Stimulated activated naive CD8-positive, alpha-beta T cell treated with anti-CD3 and anti-CD28 coated beads, Interleukin-15, amount 100 ng/mL, for 72 hours (primary cell): ENCODE measurements at regions not wholly inside any gene's neighbourhood (a gene's known extent, or its start where the extent isn't known, plus 50 kb on each side); places are given as distances from the start of the nearest gene placed in this dataset.
"Not testable (repeated sequence)": the region's sequence is repeated elsewhere in the genome, so short reads cannot be mapped to it uniquely, and the experiment has no call there.

Experiments
- ATAC-seq: fragments of 150-1000 bp; cut with Tn5 transposase; 2 replicates; pipeline ENCODE4 v1.10.0; 2021; ENCODE audit warnings: mild to moderate bottlenecking, moderate library complexity
- DNase-seq, 2 donors: peaks; one replicate each; pipeline ENCODE4 v3.0.0; 2021 to 2022
- H3K27ac Mint-ChIP-seq, 2 donors: one replicate each; pipeline ENCODE4 v1.8.0; 2022; ENCODE audit warnings: mild to moderate bottlenecking in 2 of 2, mixed read lengths in 2 of 2, moderate library complexity in 2 of 2
- H3K27me3 Mint-ChIP-seq: one replicate; pipeline ENCODE4 v1.8.0; 2022; ENCODE audit warnings: mixed read lengths
- H3K4me1 Mint-ChIP-seq: one replicate; pipeline ENCODE4 v1.8.0; 2022; ENCODE audit warnings: mild to moderate bottlenecking, mixed read lengths
- H3K4me3 Mint-ChIP-seq, 2 donors: one replicate each; pipeline ENCODE4 v1.8.0; 2022; ENCODE audit warnings: mild to moderate bottlenecking in 2 of 2, mixed read lengths in 2 of 2, moderate library complexity in 1 of 2
- H3K9me3 Mint-ChIP-seq, 2 donors: one replicate each; pipeline ENCODE4 v1.8.0; 2022; ENCODE audit warnings: mixed read lengths in 2 of 2

DNA sequence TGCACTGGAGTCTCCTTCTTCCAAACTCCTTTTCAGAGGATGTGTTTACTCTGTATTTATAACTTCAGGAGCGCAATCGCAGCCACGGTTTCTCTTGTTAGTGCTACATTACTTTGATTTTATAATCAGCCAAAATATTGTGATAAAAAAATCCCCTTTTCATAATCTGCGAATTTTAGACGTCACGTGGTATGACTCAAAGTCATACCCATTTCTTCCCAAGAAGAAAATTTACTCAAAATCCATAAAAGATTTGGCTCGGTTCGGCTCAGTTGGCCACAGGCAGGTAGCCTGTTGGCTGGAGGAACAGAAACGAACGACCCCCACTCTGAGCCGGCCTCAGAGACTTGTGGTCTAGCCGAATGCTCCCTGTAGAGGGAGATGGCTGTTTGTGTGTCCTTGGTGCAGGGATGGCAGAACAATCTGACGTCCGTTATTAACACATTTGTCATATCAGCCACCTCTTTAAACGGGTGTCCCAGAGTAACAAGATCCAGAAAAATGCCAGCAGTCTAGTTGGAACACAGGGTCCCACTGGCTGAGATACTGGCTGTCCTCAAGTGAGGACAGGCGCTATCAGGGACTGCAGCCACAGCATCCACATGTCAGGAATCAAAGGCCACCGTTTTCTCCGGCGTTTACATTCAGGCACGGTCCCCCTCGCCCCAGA is 247.6 kb downstream of the DLL1 start:
- ATAC-seq (no peak), DNase-seq (no peak)
- Mint-ChIP-seq H3K27me3 (peaks cover 13% of the 10 kb centered on the region), H3K9me3 (no peaks in the 10 kb centered on the region), H3K4me3 (no peak overlapping the region), H3K27ac (no peak overlapping the region), H3K4me1 (no peaks in the 10 kb centered on the region)

DNA sequence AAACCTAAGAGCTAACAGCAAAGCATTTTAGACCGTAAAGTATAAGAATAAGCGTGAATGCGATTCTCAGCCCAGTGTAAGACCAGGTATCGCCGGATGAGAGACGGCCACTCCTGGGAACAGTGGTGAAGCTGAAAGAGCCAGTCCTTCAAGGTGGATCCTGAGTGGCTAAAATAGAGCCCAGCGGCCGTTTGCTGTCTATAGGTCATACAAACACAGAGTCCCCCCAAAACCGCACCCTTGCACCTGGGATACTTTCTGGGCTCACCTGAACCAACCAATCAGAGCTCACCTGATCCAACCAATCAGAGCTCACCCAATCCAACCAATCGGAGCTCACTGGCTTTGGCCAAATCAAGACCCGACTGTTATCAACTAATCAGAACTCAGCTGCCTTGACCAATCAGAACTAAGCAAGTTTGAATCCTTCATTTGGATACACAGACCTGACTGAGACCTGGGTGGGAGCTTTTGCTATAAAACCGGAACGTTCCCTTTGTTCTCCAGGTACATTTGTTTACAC is 248.2 kb downstream of the DLL1 start:
- Mint-ChIP-seq H3K9me3 (no peaks in the 10 kb centered on the region), H3K27ac (no peak overlapping the region), H3K4me1 (no peaks in the 10 kb centered on the region), H3K27me3 (peaks cover 13% of the 10 kb centered on the region), H3K4me3 (no peak overlapping the region)
- DNase-seq (no peak), ATAC-seq (no peak)

DNA sequence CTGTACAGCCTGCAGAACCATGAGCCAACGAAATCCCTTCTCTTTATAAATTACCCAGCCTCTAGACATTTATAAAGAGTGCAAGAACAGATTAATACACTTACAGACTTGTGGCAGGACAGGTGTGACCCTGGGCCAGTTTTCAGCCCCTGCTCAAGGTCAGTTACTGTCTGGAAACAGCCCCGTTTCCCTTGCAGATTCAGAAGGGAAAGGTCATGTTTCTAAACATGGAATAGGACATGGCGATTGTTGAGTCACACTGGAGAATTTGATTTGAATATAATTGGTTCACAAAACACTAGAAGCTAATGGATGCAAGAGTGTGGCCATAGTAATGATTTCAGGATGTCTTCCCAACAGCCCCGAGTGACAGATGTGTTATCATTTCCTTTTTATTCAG is 248.8 kb downstream of the DLL1 start:
- peaks cover 13% of the 10 kb centered on the region for H3K27me3 Mint-ChIP-seq
- H3K27ac Mint-ChIP-seq, result peak overlapping the region in 1 of 2 donors; percentile 76
- no peaks in the 10 kb centered on the region for H3K4me1 Mint-ChIP-seq
- no peaks in the 10 kb centered on the region for H3K9me3 Mint-ChIP-seq
- DNase-seq, result no peak
- no peak for ATAC-seq
- no peak overlapping the region for H3K4me3 Mint-ChIP-seq

DNA sequence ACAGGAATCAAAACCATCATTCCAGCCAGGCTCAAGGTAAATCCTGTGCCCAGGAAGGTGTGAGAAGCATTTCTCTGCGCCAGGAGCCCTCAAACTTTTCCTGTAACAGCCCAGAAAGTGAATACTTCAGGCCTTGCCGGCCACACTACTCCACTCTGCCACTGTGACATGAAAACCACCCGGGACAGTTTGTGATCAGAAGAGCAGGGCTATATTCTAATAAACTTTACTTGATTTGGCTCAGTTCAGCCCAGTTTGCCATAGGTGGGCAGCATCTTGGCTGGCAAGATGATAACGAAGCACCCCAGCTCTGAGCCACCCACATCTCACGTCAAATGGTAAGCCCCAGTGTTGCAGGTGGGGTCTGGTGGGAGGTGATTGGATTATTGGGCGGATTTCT is 249.4 kb downstream of the DLL1 start:
- Mint-ChIP-seq H3K9me3 (peaks cover 3 to 5% of the 10 kb centered on the region in 2 donors), H3K27ac (no peak overlapping the region), H3K4me3 (no peak overlapping the region), H3K27me3 (peaks cover 13% of the 10 kb centered on the region), H3K4me1 (no peaks in the 10 kb centered on the region)
- ATAC-seq (no peak), DNase-seq (no peak)

DNA sequence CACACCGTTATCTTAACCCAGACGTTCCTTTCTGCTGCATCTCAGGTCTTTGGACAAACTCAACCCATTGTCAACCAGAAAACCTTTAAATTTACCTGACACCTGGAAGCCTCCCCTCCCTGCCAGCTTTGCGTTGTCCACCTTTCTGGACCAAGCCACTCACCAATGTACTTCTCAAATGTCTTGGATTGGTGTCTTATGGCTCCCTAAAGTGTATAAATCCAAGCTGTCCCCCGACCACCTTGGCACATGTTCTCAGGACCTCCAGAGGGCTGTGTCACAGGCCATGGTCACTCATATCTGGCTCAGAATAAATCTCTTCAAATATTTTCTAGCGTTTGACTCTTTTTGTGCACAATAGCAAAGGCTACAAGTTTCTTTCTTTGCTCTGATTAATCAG is 250.0 kb downstream of the DLL1 start:
- no peak for ATAC-seq
- H3K9me3 Mint-ChIP-seq, result peaks cover 6 to 9% of the 10 kb centered on the region in 2 donors
- H3K4me3 Mint-ChIP-seq, result no peak overlapping the region
- peaks cover 13% of the 10 kb centered on the region for H3K27me3 Mint-ChIP-seq
- H3K4me1 Mint-ChIP-seq, result no peaks in the 10 kb centered on the region
- no peak overlapping the region for H3K27ac Mint-ChIP-seq
- no peak for DNase-seq

DNA sequence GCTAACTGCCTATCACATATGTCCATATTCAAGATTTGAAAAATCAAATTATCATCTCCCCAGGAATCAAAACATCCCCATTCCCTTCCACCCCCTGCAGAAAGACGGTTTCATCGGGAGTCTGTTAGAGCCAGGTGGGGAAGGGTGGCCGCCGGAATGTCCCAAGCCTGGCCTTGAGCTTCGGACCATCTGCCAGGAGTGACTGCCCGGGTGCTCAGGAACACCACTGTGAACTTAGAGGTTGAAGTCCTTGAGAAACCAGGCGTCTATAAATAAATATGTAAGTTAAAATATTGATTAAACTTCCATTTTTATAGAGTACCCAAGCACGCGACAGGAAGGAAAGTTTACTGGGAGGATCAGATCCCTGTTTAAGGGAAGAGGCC is 250.8 kb downstream of the DLL1 start:
- H3K27ac Mint-ChIP-seq, result no peak overlapping the region
- no peak overlapping the region for H3K4me3 Mint-ChIP-seq
- H3K27me3 Mint-ChIP-seq, result peaks cover 13% of the 10 kb centered on the region
- DNase-seq (no peak), ATAC-seq (no peak)
- H3K9me3 Mint-ChIP-seq, result peaks cover 6 to 9% of the 10 kb centered on the region in 2 donors
- H3K4me1 Mint-ChIP-seq, result no peaks in the 10 kb centered on the region

DNA sequence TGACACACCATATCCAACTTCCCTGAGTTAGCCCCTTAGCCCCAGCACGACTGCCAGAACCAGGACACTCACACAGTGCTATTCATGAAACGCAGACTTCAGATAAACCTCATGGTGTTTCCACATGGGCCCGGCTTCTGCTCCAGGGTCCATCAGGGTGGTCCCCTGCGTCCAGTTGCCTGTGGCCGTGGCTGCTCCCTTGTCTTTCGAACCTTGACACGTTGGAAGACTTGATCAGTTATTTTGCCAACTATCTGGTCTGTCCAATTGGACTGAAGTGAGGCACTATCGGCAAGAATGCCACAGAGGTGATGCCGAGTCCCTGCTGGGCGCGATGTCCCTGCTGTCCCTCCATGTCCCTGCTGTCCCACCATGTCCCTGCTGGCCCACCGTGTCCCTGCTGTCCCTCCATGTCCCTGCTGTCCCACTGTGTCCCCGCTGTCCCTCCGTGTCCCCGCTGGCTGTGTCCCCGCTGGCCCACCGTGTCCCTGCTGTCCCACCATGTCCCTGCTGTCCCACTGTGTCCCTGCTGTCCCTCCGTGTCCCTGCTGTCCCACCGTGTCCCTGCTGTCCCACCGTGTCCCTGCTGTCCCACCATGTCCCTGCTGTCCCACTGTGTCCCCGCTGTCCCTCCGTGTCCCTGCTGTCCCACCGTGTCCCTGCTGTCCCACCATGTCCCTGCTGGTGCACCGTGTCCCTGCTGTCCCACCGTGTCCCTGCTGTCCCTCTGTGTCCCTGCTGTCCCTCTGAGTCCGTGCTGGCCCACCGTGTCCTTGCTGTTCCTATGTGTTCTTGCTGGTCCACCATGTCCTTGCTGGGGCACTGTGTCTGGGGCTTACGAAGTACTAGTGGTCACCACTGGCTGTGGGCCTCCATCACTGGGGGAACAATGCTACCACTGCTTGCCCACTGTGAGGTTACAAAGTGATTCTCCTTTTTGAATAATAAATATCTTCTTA is 251.4 kb downstream of the DLL1 start:
- H3K27me3 Mint-ChIP-seq, result peaks cover 13% of the 10 kb centered on the region
- no peak for ATAC-seq
- peaks cover 6 to 9% of the 10 kb centered on the region in 2 donors for H3K9me3 Mint-ChIP-seq
- no peaks in the 10 kb centered on the region for H3K4me1 Mint-ChIP-seq
- H3K27ac Mint-ChIP-seq, result no peak overlapping the region
- no peak for DNase-seq
- H3K4me3 Mint-ChIP-seq, result no peak overlapping the region

DNA sequence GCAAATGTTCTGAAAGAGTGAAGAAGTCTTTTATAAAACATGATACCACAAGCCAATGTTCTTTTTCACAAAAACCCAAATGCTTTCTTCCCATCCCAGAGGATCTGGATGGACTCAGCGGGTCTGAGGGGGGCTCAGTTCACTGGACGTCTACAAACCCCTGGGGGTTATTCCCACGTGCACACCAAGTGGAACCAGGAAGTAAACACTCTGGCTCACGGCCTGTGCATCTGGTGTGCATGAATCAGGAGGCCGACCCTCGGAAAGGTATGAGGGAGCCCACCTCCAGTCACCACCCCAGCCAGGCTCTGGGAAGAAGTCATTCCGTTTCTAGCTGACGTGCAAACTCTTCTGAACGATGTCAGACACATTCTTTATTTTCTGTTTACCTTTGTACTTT is 252.2 kb downstream of the DLL1 start:
- Mint-ChIP-seq H3K27ac (no peak overlapping the region), H3K27me3 (peaks cover 13% of the 10 kb centered on the region), H3K4me3 (no peak overlapping the region), H3K9me3 (peaks cover 6 to 15% of the 10 kb centered on the region in 2 donors), H3K4me1 (no peaks in the 10 kb centered on the region)
- no peak for DNase-seq
- no peak for ATAC-seq

DNA sequence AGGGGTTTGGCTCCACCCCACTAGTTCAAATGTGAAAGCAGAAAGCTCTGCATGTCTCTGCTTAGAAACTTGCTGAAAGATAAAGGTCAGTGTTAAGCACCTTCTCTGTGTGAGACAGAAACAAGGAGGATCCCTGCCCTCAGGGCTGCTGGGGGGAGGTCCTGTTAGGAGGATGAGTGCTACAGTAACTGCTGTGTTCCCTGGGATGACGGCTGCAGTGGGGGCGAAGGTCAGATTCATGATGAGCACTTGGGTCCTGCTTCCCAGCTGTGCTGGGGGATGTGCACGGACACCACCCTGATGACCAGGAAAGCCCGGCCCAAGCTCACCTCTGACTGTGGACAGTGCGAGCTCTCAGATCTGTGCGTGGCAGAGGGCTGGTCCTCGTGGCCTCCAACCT is 252.6 kb downstream of the DLL1 start:
- no peak for ATAC-seq
- no peak overlapping the region for H3K4me3 Mint-ChIP-seq
- no peaks in the 10 kb centered on the region for H3K4me1 Mint-ChIP-seq
- peaks cover 6 to 20% of the 10 kb centered on the region in 2 donors for H3K9me3 Mint-ChIP-seq
- no peak for DNase-seq
- H3K27me3 Mint-ChIP-seq, result peaks cover 13% of the 10 kb centered on the region
- peak overlapping the region in 1 of 2 donors; percentile 51 for H3K27ac Mint-ChIP-seq

DNA sequence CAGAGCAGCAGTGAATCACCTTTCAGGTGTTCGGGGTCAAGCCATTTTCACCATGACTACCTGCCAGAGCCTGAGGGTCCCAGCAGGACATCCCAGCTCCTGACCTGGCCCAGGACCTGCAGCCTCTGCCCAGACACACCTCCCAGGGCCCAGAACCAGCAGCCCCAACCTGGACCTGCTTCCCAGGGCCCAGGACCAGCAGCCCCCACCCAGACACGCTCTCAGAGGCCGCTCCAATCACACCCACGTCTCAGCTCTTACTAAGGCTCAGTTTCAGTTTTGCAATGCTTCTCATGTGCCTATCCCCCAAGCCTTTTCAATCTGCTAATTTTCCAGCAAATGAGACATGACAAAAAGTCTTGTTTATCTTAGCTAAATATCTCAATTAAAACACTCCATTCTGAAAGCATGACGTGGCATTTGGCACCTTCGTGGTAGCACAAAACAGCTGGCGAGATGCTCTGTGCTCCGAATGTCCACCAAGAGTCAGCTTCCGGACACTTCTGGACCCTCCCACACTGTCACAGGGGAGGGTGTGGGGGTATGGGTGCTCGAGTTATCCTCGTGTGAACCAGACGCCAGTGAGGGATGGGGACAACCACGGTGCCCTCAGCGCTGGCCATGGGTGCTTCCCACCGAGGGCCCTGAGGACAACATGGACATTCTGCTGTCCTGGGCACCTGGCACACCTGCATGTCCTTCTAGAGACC is 253.2 kb downstream of the DLL1 start:
- no peaks in the 10 kb centered on the region for H3K4me1 Mint-ChIP-seq
- ATAC-seq (no peak), DNase-seq (no peak)
- no peak overlapping the region for H3K27ac Mint-ChIP-seq
- H3K27me3 Mint-ChIP-seq, result peaks cover 13% of the 10 kb centered on the region
- no peak overlapping the region for H3K4me3 Mint-ChIP-seq
- peaks cover 6 to 25% of the 10 kb centered on the region in 2 donors for H3K9me3 Mint-ChIP-seq

DNA sequence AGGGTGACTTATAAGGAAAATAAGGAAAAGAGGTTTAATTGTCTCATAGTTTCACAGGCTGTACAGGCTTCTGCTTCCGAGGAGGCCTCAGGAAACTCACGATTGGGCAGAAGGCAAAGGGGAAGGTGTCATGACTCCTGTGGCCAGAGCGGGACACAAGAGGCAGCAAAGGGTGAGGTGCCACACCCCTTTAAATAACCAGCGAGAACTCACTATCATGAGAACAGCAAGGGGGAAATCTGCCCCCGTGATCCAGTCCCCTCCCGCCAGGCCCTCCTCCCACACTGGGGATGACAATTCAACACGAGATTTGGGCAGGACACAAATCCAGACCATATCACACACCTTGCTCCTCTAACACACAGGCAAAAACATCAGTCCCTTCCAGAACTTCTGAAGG is 254.0 kb downstream of the DLL1 start:
- Mint-ChIP-seq H3K9me3 (peaks cover 6 to 26% of the 10 kb centered on the region in 2 donors), H3K4me3 (no peak overlapping the region), H3K27me3 (peaks cover 10% of the 10 kb centered on the region), H3K27ac (no peak overlapping the region), H3K4me1 (no peaks in the 10 kb centered on the region)
- DNase-seq (no peak), ATAC-seq (no peak)

DNA sequence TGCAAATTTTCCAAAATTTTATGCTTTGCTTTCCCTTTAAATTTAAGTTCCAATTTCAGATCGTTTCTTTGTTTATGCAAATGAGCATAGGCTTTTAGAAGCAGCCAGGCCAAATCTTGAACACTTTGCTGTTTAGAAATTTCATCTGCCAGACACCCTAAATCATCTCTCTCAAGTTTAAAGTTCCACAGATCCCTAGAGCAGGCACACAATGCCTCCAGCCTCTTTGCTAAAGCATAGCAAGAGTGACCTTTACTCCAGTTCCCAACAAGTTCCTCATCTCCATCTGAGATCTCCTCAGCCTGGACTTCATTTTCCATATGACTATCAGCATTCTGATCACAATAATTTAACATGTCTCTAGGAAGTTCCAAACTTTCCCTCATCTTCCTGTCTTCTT is 254.5 kb downstream of the DLL1 start:
- H3K9me3 Mint-ChIP-seq, result peaks cover 6 to 26% of the 10 kb centered on the region in 2 donors
- not testable (repeated sequence) for H3K27ac Mint-ChIP-seq, H3K4me3 Mint-ChIP-seq, H3K27me3 Mint-ChIP-seq, H3K4me1 Mint-ChIP-seq, DNase-seq, ATAC-seq

DNA sequence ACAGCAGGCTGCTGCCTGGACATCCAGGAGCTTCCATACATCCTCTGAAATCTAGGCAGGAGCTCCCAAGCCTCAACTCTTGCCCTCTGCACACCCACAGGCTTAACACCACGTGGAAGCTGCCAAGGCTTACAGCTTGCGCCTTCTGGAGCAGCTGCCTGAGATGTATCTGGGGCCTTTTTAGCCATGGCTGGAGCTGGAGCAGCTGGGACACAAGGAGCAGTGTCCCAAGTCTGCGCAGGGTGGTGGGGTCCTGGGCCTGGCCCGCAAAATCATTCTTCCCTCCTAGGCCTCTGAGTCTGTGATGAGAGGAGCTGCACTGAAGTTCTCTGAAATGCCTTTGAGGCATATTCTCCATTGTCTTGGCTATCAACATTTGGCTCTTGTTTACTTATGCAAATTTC is 255.0 kb downstream of the DLL1 start:
- H3K27ac Mint-ChIP-seq, result no peak overlapping the region
- H3K4me1 Mint-ChIP-seq, result no peaks in the 10 kb centered on the region
- H3K27me3 Mint-ChIP-seq, result no peaks in the 10 kb centered on the region
- no peak for DNase-seq
- H3K9me3 Mint-ChIP-seq, result peaks cover 6 to 26% of the 10 kb centered on the region in 2 donors
- no peak overlapping the region for H3K4me3 Mint-ChIP-seq
- no peak for ATAC-seq

DNA sequence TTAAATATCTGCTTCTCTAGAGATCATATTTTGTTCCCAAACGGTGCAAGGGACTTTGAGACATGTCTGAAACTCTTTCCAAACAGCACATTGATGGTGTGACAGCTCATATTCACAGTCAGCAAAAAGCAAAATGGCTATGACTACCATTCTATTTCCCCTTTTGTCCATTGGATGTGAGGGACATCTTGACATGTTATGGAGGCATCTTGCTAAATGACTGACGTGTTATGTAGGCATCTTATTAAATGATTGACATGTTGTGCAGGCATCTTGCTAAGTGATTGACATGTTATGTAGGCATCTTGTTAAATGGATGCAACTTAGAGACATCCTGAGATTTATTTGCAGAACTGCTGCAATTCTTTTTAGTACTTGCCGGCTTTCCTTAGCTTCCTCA is 255.8 kb downstream of the DLL1 start:
- Mint-ChIP-seq H3K27ac (no peak overlapping the region), H3K27me3 (no peaks in the 10 kb centered on the region), H3K9me3 (peaks cover 6 to 26% of the 10 kb centered on the region in 2 donors), H3K4me3 (no peak overlapping the region), H3K4me1 (no peaks in the 10 kb centered on the region)
- ATAC-seq (no peak), DNase-seq (no peak)

DNA sequence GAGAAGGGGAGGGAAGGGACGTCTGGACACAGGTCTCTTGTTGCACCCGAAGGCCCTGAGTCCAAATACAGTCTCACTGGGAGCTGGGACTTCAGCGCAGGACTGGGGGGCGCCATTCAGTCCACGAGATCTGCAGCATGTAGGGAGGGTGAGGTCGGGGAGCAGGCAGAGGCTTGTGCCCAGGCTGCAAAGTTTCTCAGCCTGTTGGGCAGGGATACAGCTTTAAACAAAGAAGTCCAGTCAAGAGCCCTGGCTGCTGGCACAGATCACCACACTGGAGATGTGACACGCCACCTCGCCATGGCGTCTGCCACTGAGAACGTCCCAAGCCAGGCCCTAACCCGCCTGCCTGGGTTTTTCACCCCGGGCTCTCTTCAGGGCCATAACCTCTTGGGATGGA is 256.6 kb downstream of the DLL1 start:
- Mint-ChIP-seq H3K27me3 (no peaks in the 10 kb centered on the region), H3K4me1 (no peaks in the 10 kb centered on the region), H3K4me3 (no peak overlapping the region), H3K27ac (no peak overlapping the region), H3K9me3 (peaks cover 6 to 26% of the 10 kb centered on the region in 2 donors)
- DNase-seq, result no peak
- no peak for ATAC-seq
